Naive thymus-derived CD4-positive, alpha-beta T cell (primary cell): ENCODE measurements at regions not wholly inside any gene's neighbourhood (a gene's known extent, or its start where the extent isn't known, plus 50 kb on each side); places are given as distances from the start of the nearest gene placed in this dataset.
"Not testable (repeated sequence)": the region's sequence is repeated elsewhere in the genome, so short reads cannot be mapped to it uniquely, and the experiment has no call there.

Experiments
- ATAC-seq: fragments of 150-1000 bp; cut with Tn5 transposase; 2 replicates; pipeline ENCODE4 v1.10.0; 2021; ENCODE audit warnings: mild to moderate bottlenecking, moderate library complexity
- CTCF ChIA-PET: fragments of 350-600 bp; sonication (Branson Sonifier 250); formaldehyde crosslinking; loops from one replicate; lab custom pipeline; 2021; ENCODE audit warnings: antibody characterized with exemption; lab: Charles Lee
- POLR2A ChIA-PET: fragments of 350-600 bp; sonication (Branson Sonifier 250); formaldehyde crosslinking; loops from one replicate; lab custom pipeline; 2021; ENCODE audit warnings: antibody characterized with exemption, inconsistent platforms; lab: Charles Lee
- DNase-seq, 9 donors: peaks; one replicate each; pipeline versions ENCODE4 v3.0.0 to v3.0.0-alpha.2; 2020 to 2022; ENCODE audit warnings: mixed read lengths in 1 of 9
- H3K27ac ChIP-seq: one replicate; pipeline ENCODE4 v1.7.0; 2013; ENCODE audit warnings: mild to moderate bottlenecking, low read depth, low read length, moderate library complexity
- H3K27me3 ChIP-seq, 2 donors: one replicate each; pipeline ENCODE4 v1.7.0; 2013; ENCODE audit warnings: low read length in 2 of 2, mild to moderate bottlenecking in 2 of 2, moderate library complexity in 2 of 2; ENCODE audit not compliant: control insufficient read depth in 2 of 2, insufficient read depth in 2 of 2
- H3K36me3 ChIP-seq, 3 experiments: 1 replicate in 2 of 3; 2 replicates in 1 of 3; pipeline ENCODE4 v1.7.0; 2013; ENCODE audit warnings: low read length in 3 of 3, mild to moderate bottlenecking in 3 of 3, moderate library complexity in 1 of 3; ENCODE audit not compliant: insufficient read depth in 3 of 3, control insufficient read depth in 2 of 3
- H3K4me1 ChIP-seq, 2 donors: one replicate each; pipeline ENCODE4 v1.7.0; 2013; ENCODE audit warnings: low read length in 2 of 2, mild to moderate bottlenecking in 2 of 2, moderate library complexity in 1 of 2; ENCODE audit not compliant: control insufficient read depth in 2 of 2, insufficient read depth in 2 of 2
- H3K4me3 ChIP-seq: 2 replicates; pipeline ENCODE4 v1.7.0; 2013; ENCODE audit warnings: mild to moderate bottlenecking, low read length
- H3K9me3 ChIP-seq, 3 experiments: 1 replicate in 2 of 3; 2 replicates in 1 of 3; pipeline ENCODE4 v1.7.0; 2013; ENCODE audit warnings: low read length in 3 of 3; ENCODE audit not compliant: control insufficient read depth in 2 of 3
- H3K27ac Mint-ChIP-seq, 9 donors: one replicate each; pipeline ENCODE4 v1.8.0; 2020 to 2022; ENCODE audit warnings: mixed read lengths in 9 of 9, mild to moderate bottlenecking in 8 of 9, moderate library complexity in 5 of 9, inconsistent platforms in 2 of 9
- H3K27me3 Mint-ChIP-seq, 5 donors: one replicate each; pipeline ENCODE4 v1.8.0; 2021 to 2022; ENCODE audit warnings: mixed read lengths in 5 of 5, mild to moderate bottlenecking in 1 of 5
- H3K36me3 Mint-ChIP-seq, 5 donors: one replicate each; pipeline ENCODE4 v1.8.0; 2020 to 2022; ENCODE audit warnings: mixed read lengths in 5 of 5, mild to moderate bottlenecking in 3 of 5, inconsistent platforms in 1 of 5
- H3K4me1 Mint-ChIP-seq, 7 donors: one replicate each; pipeline ENCODE4 v1.8.0; 2020 to 2022; ENCODE audit warnings: mixed read lengths in 7 of 7, mild to moderate bottlenecking in 3 of 7, inconsistent platforms in 1 of 7
- H3K4me3 Mint-ChIP-seq, 10 donors: one replicate each; pipeline ENCODE4 v1.8.0; 2020 to 2022; ENCODE audit warnings: mild to moderate bottlenecking in 10 of 10, mixed read lengths in 10 of 10, moderate library complexity in 6 of 10, inconsistent platforms in 2 of 10
- H3K9me3 Mint-ChIP-seq, 11 donors: one replicate each; pipeline ENCODE4 v1.8.0; 2020 to 2022; ENCODE audit warnings: mixed read lengths in 11 of 11, mild to moderate bottlenecking in 4 of 11, inconsistent platforms in 1 of 11, moderate library complexity in 1 of 11
- intact Hi-C, 2 donors: fragments of 100-400 bp; cut with micrococcal nuclease; formaldehyde crosslinking; loops; one replicate each; pipeline ENCODE4 v1.15.1; 2023

GRCh38 chr13:16201202-16201601, 2980.4 kb downstream of the TUBA3C start:
- ATAC-seq, H3K27ac ChIP-seq, H3K9me3 Mint-ChIP-seq, POLR2A ChIA-PET, H3K4me3 ChIP-seq, H3K4me1 ChIP-seq, H3K9me3 ChIP-seq, H3K27ac Mint-ChIP-seq, H3K36me3 ChIP-seq, H3K27me3 Mint-ChIP-seq, H3K27me3 ChIP-seq, intact Hi-C loops, H3K36me3 Mint-ChIP-seq, H3K4me3 Mint-ChIP-seq, H3K4me1 Mint-ChIP-seq, CTCF ChIA-PET: not testable (repeated sequence)
- DNase-seq: peak in 1 of 9 donors; percentile 19

- H3K4me1 Mint-ChIP-seq, POLR2A ChIA-PET: not testable (repeated sequence)
Observed at GRCh38 chr13:16160609-16161008, 3021.0 kb downstream of the TUBA3C start.

GRCh38 chr13:16158958-16159357, 3022.7 kb downstream of the TUBA3C start:
- ATAC-seq, CTCF ChIA-PET, POLR2A ChIA-PET, H3K36me3 Mint-ChIP-seq, H3K27me3 Mint-ChIP-seq, H3K27me3 ChIP-seq, H3K4me1 ChIP-seq, H3K36me3 ChIP-seq, DNase-seq, H3K4me3 ChIP-seq, H3K27ac Mint-ChIP-seq, H3K4me1 Mint-ChIP-seq, H3K4me3 Mint-ChIP-seq, H3K27ac ChIP-seq, H3K9me3 ChIP-seq, intact Hi-C loops: not testable (repeated sequence)
- H3K9me3 Mint-ChIP-seq: peaks cover 3 to 41% (median 16%) of the 10 kb centered on the region in 11 donors

More at GRCh38 chr13:16160609-16161008, 3021.0 kb downstream of the TUBA3C start:
- H3K27ac ChIP-seq, H3K27me3 ChIP-seq, H3K4me3 Mint-ChIP-seq, ATAC-seq, DNase-seq, H3K9me3 ChIP-seq, H3K27me3 Mint-ChIP-seq, CTCF ChIA-PET, intact Hi-C loops, H3K27ac Mint-ChIP-seq, H3K4me1 ChIP-seq, H3K36me3 ChIP-seq, H3K36me3 Mint-ChIP-seq, H3K4me3 ChIP-seq: not testable (repeated sequence)
- peaks cover 3 to 41% (median 16%) of the 10 kb centered on the region in 11 donors for H3K9me3 Mint-ChIP-seq

- H3K36me3 ChIP-seq, H3K4me3 ChIP-seq, H3K36me3 Mint-ChIP-seq, H3K27ac Mint-ChIP-seq, H3K27me3 ChIP-seq, H3K27me3 Mint-ChIP-seq, DNase-seq, intact Hi-C loops, H3K4me1 Mint-ChIP-seq, CTCF ChIA-PET, H3K27ac ChIP-seq, POLR2A ChIA-PET, ATAC-seq, H3K4me1 ChIP-seq, H3K4me3 Mint-ChIP-seq, H3K9me3 ChIP-seq: not testable (repeated sequence)
- H3K9me3 Mint-ChIP-seq: peaks cover 3 to 38% (median 13%) of the 10 kb centered on the region in 11 donors
Observed at GRCh38 chr13:16158016-16158415, 3023.6 kb downstream of the TUBA3C start.

- H3K4me3 Mint-ChIP-seq, H3K27ac ChIP-seq, intact Hi-C loops, H3K4me3 ChIP-seq, H3K27me3 ChIP-seq, H3K9me3 ChIP-seq, H3K27me3 Mint-ChIP-seq, DNase-seq, H3K36me3 ChIP-seq, H3K4me1 Mint-ChIP-seq, ATAC-seq, CTCF ChIA-PET, H3K36me3 Mint-ChIP-seq, H3K4me1 ChIP-seq, H3K27ac Mint-ChIP-seq, POLR2A ChIA-PET: not testable (repeated sequence)
- peaks cover 0 to 42% (median 11%) of the 10 kb centered on the region in 11 donors for H3K9me3 Mint-ChIP-seq
Observed at GRCh38 chr13:16152849-16153248, 3028.8 kb downstream of the TUBA3C start.

- H3K27ac ChIP-seq, H3K4me1 Mint-ChIP-seq, H3K27me3 Mint-ChIP-seq, ATAC-seq, H3K4me3 ChIP-seq, H3K36me3 Mint-ChIP-seq, intact Hi-C loops, H3K27me3 ChIP-seq, DNase-seq, POLR2A ChIA-PET, H3K9me3 ChIP-seq, H3K36me3 ChIP-seq, H3K27ac Mint-ChIP-seq, H3K4me3 Mint-ChIP-seq, CTCF ChIA-PET, H3K4me1 ChIP-seq: not testable (repeated sequence)
- peaks cover 0 to 45% (median 15%) of the 10 kb centered on the region in 11 donors for H3K9me3 Mint-ChIP-seq
Observed at GRCh38 chr13:16151296-16151695, 3030.3 kb downstream of the TUBA3C start.

GRCh38 chr13:16149415-16149814, 3032.2 kb downstream of the TUBA3C start:
- CTCF ChIA-PET, H3K27ac ChIP-seq, POLR2A ChIA-PET, intact Hi-C loops, H3K9me3 ChIP-seq, H3K4me1 Mint-ChIP-seq, H3K27me3 ChIP-seq, H3K36me3 ChIP-seq, H3K4me3 ChIP-seq, H3K4me3 Mint-ChIP-seq, DNase-seq, H3K36me3 Mint-ChIP-seq, ATAC-seq, H3K27ac Mint-ChIP-seq, H3K27me3 Mint-ChIP-seq, H3K4me1 ChIP-seq: not testable (repeated sequence)
- H3K9me3 Mint-ChIP-seq: peaks cover 0 to 57% (median 20%) of the 10 kb centered on the region in 11 donors
